HepG2 (cell line): ENCODE measurements at regions not wholly inside any gene's neighbourhood (a gene's known extent, or its start where the extent isn't known, plus 50 kb on each side); places are given as distances from the start of the nearest gene placed in this dataset.

ENCODE experiments used
- ARNTL ChIP-seq: sonication (generic); formaldehyde crosslinking; IDR thresholded peaks from 2 replicates; pipeline ENCODE4 v1.4.0; 2020; ENCODE audit warnings: mild to moderate bottlenecking, missing genetic modification reagents
- ZNF331 ChIP-seq: sonication (generic); formaldehyde crosslinking; IDR thresholded peaks from 2 replicates; pipeline ENCODE4 v1.4.0; 2020; ENCODE audit warnings: missing genetic modification reagents
- TF ChIP-seq, protein P1 (sequence below): sonication (generic); formaldehyde crosslinking; IDR thresholded peaks from 2 replicates; pipeline ENCODE4 v1.5.0; 2020; ENCODE audit warnings: mild to moderate bottlenecking, missing genetic modification reagents, moderate library complexity

DNA sequence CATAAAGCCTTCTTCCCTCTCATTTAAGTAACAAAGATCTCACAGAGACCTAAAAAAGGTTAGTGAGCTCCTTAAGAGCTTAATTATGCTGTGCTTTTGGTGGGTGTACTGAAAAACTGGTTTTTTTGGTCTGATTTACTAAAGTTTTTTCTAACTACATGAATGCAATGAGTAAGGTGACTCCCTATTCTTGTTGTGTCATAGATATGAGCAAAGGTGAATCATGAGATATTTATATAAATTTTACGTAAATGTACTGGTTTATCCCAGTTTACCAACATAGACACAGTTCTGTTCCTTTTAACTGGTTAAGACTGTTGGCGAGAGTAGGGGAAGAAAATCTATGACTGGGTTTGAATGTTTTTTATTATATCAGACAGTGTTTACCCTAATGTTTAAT is 250.5 kb downstream of the NR2F1-AS1 start:
- no peak for TF ChIP-seq ZNF331 (CRISPR knock-in tag)
- no peak for TF ChIP-seq ARNTL
- TF ChIP-seq, protein P1, sequence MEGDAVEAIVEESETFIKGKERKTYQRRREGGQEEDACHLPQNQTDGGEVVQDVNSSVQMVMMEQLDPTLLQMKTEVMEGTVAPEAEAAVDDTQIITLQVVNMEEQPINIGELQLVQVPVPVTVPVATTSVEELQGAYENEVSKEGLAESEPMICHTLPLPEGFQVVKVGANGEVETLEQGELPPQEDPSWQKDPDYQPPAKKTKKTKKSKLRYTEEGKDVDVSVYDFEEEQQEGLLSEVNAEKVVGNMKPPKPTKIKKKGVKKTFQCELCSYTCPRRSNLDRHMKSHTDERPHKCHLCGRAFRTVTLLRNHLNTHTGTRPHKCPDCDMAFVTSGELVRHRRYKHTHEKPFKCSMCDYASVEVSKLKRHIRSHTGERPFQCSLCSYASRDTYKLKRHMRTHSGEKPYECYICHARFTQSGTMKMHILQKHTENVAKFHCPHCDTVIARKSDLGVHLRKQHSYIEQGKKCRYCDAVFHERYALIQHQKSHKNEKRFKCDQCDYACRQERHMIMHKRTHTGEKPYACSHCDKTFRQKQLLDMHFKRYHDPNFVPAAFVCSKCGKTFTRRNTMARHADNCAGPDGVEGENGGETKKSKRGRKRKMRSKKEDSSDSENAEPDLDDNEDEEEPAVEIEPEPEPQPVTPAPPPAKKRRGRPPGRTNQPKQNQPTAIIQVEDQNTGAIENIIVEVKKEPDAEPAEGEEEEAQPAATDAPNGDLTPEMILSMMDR (CRISPR knock-in tag), result no peak
